OCI-LY3 (cell line): ENCODE measurements at regions not wholly inside any gene's neighbourhood (a gene's known extent, or its start where the extent isn't known, plus 50 kb on each side); places are given as distances from the start of the nearest gene placed in this dataset.

Source experiments
- EZH2phosphoT487 ChIP-seq: fragments of 200-600 bp; shearing (Covaris generic); IDR thresholded peaks from 2 replicates; pipeline ENCODE4 v1.6.1; 2018; ENCODE audit warnings: antibody characterized with exemption, mixed run types, low read depth
- TF ChIP-seq, protein P1 (sequence below): fragments of 200-600, 300-600 bp; sonication (generic); IDR thresholded peaks from 2 replicates; pipeline ENCODE4 v1.5.1; 2014; ENCODE audit warnings: antibody characterized with exemption, low read length, low read depth

DNA sequence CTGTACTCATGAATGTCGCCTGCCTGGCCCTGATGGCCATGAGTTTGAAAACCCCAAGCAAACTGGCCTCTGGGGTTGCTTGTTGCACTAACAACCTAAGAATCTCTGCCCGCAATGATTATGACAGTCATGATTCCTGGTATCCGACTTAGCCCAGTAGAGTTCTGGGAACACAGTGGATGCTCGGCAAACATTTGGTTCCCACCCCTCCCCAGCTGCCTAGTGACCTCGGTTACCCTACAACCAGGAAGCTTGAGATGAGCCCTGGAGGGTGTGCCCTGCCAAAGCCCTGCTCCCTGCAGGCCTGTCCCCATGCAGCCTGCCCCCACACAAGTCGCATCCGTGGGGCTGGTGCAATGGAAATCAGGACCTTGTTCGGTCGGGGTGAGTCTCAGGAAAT is 76.0 kb upstream of the ZBTB40 start:
- TF ChIP-seq, protein P1, sequence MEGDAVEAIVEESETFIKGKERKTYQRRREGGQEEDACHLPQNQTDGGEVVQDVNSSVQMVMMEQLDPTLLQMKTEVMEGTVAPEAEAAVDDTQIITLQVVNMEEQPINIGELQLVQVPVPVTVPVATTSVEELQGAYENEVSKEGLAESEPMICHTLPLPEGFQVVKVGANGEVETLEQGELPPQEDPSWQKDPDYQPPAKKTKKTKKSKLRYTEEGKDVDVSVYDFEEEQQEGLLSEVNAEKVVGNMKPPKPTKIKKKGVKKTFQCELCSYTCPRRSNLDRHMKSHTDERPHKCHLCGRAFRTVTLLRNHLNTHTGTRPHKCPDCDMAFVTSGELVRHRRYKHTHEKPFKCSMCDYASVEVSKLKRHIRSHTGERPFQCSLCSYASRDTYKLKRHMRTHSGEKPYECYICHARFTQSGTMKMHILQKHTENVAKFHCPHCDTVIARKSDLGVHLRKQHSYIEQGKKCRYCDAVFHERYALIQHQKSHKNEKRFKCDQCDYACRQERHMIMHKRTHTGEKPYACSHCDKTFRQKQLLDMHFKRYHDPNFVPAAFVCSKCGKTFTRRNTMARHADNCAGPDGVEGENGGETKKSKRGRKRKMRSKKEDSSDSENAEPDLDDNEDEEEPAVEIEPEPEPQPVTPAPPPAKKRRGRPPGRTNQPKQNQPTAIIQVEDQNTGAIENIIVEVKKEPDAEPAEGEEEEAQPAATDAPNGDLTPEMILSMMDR = no peak
- no peak for TF ChIP-seq EZH2phosphoT487
